Activated T-cell treated with anti-CD3 and anti-CD28 coated beads, Interleukin-2, amount 50 U/mL, for 4 hours (primary cell): ENCODE measurements at regions not wholly inside any gene's neighbourhood (a gene's known extent, or its start where the extent isn't known, plus 50 kb on each side); places are given as distances from the start of the nearest gene placed in this dataset.

Experiments
- ATAC-seq, 2 donors: fragments of 200-7000 bp; cut with Tn5 transposase; one replicate each; pipeline ENCODE4 v1.10.0; 2021
- DNase-seq: peaks from one replicate; pipeline ENCODE4 v3.0.0-alpha.2; 2020
- H3K27me3 Mint-ChIP-seq: one replicate; pipeline ENCODE4 v1.8.0; 2021; ENCODE audit warnings: low read depth, mixed read lengths
- H3K36me3 Mint-ChIP-seq: one replicate; pipeline ENCODE4 v1.8.0; 2022; ENCODE audit warnings: mixed read lengths; ENCODE audit not compliant: insufficient read depth
- H3K4me1 Mint-ChIP-seq: one replicate; pipeline ENCODE4 v1.8.0; 2021; ENCODE audit warnings: low read depth, mixed read lengths
- H3K4me3 Mint-ChIP-seq: one replicate; pipeline ENCODE4 v1.8.0; 2021; ENCODE audit warnings: mild to moderate bottlenecking, moderate library complexity, mixed read lengths
- H3K9me3 Mint-ChIP-seq: one replicate; pipeline ENCODE4 v1.8.0; 2021; ENCODE audit warnings: mixed read lengths

DNA sequence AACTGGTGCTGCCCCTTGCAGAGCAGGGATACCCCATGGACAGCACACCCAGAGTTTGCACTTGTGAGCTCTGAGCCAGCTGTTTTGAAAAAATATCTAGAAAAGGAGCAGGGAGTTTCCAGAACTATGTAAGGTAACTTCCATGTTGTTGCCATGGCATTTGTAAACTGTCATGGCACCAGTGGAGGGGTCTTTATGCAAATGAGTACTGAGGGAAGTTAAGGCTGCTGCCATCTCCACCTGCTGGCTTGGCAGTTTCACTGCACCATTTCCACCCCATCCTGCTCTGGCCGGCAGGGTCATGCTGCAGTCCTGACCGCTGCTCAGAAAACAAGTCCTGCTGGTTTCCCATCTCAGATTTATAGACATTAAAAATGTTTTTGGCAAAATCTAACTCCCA is 52.3 kb upstream of the SNTG2 start:
- H3K36me3 Mint-ChIP-seq: no peaks in the 10 kb centered on the region
- H3K9me3 Mint-ChIP-seq: peaks cover 24% of the 10 kb centered on the region
- DNase-seq (no peak), ATAC-seq (no peak)
- no peaks in the 10 kb centered on the region for H3K4me1 Mint-ChIP-seq
- H3K27me3 Mint-ChIP-seq: peaks cover 6% of the 10 kb centered on the region
- no peak overlapping the region for H3K4me3 Mint-ChIP-seq

DNA sequence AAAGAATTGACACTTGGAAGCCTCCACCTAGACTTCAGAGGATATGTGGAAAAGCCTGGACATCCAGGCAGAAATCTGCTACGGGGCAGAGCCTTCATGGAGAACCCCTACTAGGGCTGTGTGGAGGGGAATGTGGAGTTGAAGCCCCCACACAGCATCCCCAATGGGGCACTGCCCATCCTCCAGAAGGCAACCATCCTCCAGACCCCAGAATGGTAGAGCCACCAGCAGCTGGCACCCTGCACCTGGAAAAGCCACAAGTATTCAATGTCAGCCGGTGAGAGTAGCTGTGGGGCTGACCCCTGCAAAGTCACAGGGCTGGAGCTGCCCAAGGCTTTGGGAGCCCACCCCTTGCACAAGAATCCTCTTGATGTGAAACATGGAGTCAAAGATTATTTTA is 53.6 kb upstream of the SNTG2 start:
- no peak for ATAC-seq
- DNase-seq: no peak
- Mint-ChIP-seq H3K36me3 (no peaks in the 10 kb centered on the region), H3K9me3 (peaks cover 24% of the 10 kb centered on the region), H3K4me3 (no peak overlapping the region), H3K27me3 (peaks cover 16% of the 10 kb centered on the region), H3K4me1 (peaks cover 3% of the 10 kb centered on the region)

DNA sequence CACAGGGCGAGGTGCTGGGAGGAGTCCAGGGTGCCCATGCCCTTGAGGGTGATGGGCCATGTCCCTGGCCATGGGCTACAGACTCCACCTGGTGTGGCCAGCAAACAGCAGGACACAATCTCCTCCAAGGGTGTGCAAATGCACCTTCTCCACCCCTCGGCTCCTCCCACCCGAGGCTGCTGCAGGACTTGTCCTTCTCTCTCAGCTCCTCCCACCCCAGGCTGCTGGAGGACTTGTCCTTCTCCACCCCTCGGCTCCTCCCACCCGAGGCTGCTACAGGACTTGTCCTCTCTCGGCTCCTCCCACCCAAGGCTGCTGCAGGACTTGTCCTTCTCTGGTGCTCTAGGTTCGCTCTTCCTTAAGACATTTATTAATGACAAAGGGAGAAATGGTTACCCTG is 57.3 kb upstream of the SNTG2 start:
- peaks cover 3% of the 10 kb centered on the region for H3K4me1 Mint-ChIP-seq
- no peak for DNase-seq
- H3K36me3 Mint-ChIP-seq: no peaks in the 10 kb centered on the region
- H3K27me3 Mint-ChIP-seq: peaks cover 28% of the 10 kb centered on the region
- H3K4me3 Mint-ChIP-seq: no peak overlapping the region
- no peak for ATAC-seq
- peaks cover 19% of the 10 kb centered on the region for H3K9me3 Mint-ChIP-seq

DNA sequence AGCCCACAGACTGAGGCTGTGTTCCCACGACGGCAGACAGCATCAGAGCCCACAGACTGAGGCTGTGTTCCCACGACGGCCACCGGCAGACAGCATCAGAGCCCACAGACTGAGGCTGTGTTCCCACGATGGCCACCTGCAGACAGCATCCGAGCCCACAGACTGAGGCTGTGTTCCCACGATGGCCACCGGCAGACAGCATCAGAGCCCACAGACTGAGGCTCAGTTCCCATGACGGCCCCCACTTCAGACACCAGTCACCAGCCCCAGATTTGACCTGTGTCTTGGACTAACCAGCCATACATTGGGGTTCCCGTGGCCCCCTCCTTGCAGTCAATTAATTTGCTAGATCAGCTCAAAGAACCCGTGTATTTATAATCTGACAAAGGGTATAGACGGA is 57.8 kb upstream of the SNTG2 start:
- Mint-ChIP-seq H3K4me3 (no peak overlapping the region), H3K4me1 (peaks cover 3% of the 10 kb centered on the region), H3K27me3 (peaks cover 32% of the 10 kb centered on the region), H3K36me3 (no peaks in the 10 kb centered on the region), H3K9me3 (peaks cover 17% of the 10 kb centered on the region)
- no peak for ATAC-seq
- no peak for DNase-seq

DNA sequence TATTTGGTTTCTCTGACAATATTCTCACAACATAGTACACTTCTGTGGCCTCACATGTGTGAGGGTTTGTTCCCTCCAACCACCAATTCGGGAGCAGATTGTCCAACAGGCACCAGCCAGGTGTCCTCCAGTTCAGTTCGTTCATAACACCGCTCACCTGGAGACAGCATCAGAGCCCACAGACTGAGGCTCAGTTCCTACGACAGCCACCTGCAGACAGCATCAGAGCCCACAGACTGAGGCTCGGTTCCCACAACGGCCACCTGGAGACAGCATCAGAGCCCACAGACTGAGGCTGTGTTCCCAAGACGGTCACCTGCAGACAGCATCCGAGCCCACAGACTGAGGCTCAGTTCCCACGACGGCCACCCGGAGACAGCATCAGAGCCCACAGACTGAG is 58.2 kb upstream of the SNTG2 start:
- H3K4me1 Mint-ChIP-seq: peaks cover 3% of the 10 kb centered on the region
- no peaks in the 10 kb centered on the region for H3K36me3 Mint-ChIP-seq
- DNase-seq: no peak
- peaks cover 36% of the 10 kb centered on the region for H3K27me3 Mint-ChIP-seq
- peaks cover 13% of the 10 kb centered on the region for H3K9me3 Mint-ChIP-seq
- ATAC-seq: no peak
- H3K4me3 Mint-ChIP-seq: no peak overlapping the region

DNA sequence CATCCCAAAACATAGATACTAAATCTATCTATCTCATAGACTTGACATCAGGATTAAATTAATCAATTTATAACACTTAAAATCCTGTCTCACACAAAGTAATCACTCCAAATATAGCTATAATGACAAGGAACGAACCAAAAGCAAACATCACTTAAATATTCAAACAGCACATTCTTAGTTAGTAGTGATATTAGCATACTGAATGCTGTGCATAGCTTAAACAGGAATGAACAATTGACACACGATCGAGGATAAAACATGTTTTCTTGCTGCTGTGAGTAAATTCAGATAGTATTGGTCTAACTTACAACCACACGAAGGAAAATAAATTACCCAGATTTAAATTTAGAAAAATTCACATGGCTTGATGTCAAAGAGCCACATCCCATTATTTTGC is 58.9 kb upstream of the SNTG2 start:
- DNase-seq (no peak), ATAC-seq (no peak)
- Mint-ChIP-seq H3K36me3 (no peaks in the 10 kb centered on the region), H3K9me3 (peaks cover 12% of the 10 kb centered on the region), H3K4me3 (no peak overlapping the region), H3K27me3 (peaks cover 36% of the 10 kb centered on the region), H3K4me1 (peaks cover 3% of the 10 kb centered on the region)

DNA sequence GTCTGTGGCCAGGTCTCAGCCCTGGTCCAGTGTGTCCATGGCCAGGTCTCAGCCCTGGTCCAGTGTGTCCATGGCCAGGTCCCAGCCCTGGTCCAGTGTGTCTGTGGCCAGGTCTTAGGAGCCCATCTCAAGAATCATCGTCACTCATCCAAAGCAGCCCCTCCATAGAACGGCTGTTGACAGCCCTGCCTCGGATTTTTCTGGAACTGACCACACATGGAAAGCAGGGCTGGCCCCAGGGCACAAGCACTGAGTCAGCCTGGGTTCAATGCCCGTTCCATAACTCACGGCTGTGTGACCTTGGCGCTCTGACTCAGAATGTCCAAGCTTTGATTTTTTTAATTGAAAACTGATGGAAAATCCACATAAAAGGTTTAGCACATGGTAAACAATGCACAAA is 59.9 kb upstream of the SNTG2 start:
- Mint-ChIP-seq H3K4me3 (no peak overlapping the region), H3K27me3 (peaks cover 41% of the 10 kb centered on the region), H3K4me1 (peaks cover 3% of the 10 kb centered on the region), H3K9me3 (peaks cover 4% of the 10 kb centered on the region), H3K36me3 (no peaks in the 10 kb centered on the region)
- DNase-seq (no peak), ATAC-seq (no peak)

DNA sequence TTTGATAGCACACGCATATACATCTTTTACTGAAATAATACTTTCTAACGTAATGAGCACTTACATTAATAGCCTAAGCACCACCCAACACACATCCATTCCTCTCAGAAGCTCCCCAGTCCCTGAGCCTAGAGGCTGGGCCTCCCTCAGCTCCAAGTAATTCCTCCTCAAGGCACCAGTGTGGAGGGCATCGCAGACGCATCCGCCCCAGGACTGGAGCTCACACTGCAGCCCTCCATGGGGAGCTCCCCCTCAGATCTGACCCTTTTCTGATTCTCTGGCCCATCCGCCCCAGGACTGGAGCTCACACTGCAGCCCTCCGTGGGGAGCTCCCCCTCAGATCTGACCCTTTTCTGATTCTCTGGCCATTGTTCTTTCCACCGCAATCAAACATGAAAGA is 60.4 kb upstream of the SNTG2 start:
- no peaks in the 10 kb centered on the region for H3K9me3 Mint-ChIP-seq
- H3K4me3 Mint-ChIP-seq: no peak overlapping the region
- H3K4me1 Mint-ChIP-seq: peaks cover 3% of the 10 kb centered on the region
- ATAC-seq (no peak), DNase-seq (no peak)
- peaks cover 41% of the 10 kb centered on the region for H3K27me3 Mint-ChIP-seq
- H3K36me3 Mint-ChIP-seq: no peaks in the 10 kb centered on the region

DNA sequence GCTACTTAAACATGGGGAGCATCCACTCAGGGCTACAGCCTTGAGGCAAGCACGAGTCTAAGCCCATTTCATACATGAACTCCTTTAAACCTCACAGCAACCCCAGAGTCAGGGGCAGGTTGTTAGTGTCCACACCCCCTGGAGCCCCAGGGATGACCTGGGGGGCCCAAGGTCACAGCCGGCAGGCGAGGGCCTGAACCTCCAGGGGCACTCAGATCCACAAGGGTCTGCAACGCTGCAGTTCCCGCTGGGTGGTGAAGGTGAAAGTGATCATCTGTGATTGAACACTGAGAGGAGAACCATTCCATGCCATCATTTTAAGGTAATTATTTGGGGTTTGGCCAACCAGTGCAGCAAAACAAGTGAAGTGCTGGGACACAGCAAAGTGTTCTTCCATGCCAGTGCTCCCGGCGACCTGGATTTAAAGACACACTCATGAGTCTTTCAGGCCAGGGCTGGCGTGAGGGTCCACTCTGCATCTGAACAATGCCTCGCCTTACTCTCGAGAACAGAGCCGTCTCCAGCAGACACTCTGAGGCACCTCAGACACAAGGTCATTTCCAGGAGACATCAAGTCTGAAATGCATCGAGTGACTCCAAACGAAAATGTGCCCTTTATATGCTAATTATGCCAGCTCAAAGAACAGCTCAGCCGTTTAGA is 61.6 kb upstream of the SNTG2 start:
- Mint-ChIP-seq H3K36me3 (no peaks in the 10 kb centered on the region), H3K4me1 (peaks cover 3% of the 10 kb centered on the region), H3K9me3 (no peaks in the 10 kb centered on the region), H3K4me3 (no peak overlapping the region), H3K27me3 (peaks cover 41% of the 10 kb centered on the region)
- ATAC-seq (no peak), DNase-seq (no peak)

DNA sequence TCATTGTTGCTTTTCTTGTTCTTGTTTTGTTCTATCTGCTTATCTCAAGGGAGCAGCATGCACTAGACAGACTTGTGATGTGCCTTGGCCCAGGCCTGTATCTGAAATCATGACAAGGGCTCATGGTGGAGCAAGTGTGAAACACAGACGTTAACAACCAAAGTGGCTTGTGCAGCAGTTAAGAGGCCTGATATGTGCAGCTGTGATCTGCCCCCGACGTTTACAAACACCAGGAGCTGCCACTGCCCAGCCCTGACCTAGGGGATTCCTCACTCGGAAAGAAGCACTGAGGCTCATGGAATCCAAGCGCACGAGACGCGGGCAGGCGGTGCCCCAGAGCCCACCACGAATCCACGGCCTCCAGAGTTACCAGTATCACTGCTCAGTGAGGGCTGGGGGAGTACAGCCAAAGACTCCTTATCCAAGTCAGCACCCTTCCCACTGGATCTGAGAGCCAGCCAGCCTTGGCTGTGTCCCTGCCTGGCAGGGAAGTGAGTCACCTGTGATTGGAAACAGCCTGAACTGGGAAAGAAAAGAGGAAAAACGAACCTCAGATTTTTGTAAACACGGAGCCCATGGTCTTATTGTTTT is 62.3 kb upstream of the SNTG2 start:
- DNase-seq: no peak
- H3K36me3 Mint-ChIP-seq: no peaks in the 10 kb centered on the region
- peaks cover 3% of the 10 kb centered on the region for H3K4me1 Mint-ChIP-seq
- no peaks in the 10 kb centered on the region for H3K9me3 Mint-ChIP-seq
- no peak overlapping the region for H3K4me3 Mint-ChIP-seq
- no peak for ATAC-seq
- peaks cover 39% of the 10 kb centered on the region for H3K27me3 Mint-ChIP-seq

DNA sequence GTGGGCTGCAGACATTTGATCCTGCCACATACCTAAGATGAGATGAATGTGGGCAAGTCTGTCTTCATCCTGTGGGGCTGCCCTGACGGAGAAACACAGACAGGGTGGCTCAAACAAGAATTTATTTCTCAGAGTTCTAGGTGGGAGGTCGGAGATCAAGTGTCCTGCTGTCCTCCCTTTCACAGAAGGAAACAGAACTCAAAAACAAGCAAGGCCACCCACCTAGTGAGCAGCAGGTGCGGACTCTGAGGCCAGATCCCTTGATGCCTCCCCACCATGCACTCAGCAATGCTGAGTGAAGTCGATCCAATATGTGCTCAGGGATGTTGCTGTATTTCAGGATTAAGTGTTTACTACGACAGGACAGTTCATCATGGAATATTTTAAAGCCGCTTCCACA is 63.0 kb upstream of the SNTG2 start:
- Mint-ChIP-seq H3K4me3 (no peak overlapping the region), H3K4me1 (peaks cover 3% of the 10 kb centered on the region), H3K36me3 (no peaks in the 10 kb centered on the region), H3K9me3 (no peaks in the 10 kb centered on the region), H3K27me3 (peaks cover 35% of the 10 kb centered on the region)
- DNase-seq (no peak), ATAC-seq (no peak)

DNA sequence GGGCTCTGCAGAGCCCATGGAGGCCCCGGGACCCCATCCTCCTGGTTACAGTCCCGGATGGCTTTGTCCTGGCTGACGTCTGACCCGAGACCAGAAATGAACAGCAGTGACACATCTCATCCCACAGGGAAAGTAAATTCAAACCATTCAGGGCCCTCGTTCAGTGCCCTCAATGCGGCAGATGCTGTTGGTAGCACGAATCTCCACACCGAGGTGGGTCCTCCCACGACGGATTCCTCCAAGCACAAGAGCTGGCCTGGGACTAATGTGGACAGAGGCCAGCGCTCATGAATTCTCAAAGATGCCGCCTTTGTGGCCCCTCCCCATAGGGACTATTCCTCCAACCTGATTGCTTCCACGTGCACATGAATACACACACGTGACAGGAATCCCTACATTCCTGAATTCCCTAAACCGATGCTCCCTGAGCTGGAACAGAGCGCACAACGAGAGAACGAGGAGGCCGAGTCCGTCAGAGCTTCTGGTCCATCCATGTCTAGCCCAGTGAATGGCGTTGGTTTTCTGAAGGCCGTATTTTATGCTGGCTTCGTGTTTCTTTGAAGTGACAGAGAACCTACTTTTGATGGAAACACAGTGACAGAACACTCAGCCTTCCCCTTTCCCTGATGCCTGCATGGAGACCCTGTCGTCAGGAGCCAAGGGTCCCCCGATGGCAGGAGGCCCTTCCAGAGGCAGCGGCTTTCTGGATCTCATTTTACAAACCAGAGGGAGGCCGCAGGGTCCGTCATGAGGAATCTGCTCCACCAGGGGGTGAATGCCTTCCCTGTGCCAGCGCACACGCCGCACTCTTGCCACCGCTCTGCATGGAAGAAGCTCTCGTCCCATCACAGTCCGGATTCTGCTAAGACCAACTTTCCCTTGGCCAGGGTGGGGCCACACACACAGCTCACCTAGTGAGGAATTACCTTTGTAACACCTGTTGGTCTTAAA is 64.3 kb upstream of the SNTG2 start:
- no peaks in the 10 kb centered on the region for H3K4me1 Mint-ChIP-seq
- no peak overlapping the region for H3K4me3 Mint-ChIP-seq
- no peak for DNase-seq

DNA sequence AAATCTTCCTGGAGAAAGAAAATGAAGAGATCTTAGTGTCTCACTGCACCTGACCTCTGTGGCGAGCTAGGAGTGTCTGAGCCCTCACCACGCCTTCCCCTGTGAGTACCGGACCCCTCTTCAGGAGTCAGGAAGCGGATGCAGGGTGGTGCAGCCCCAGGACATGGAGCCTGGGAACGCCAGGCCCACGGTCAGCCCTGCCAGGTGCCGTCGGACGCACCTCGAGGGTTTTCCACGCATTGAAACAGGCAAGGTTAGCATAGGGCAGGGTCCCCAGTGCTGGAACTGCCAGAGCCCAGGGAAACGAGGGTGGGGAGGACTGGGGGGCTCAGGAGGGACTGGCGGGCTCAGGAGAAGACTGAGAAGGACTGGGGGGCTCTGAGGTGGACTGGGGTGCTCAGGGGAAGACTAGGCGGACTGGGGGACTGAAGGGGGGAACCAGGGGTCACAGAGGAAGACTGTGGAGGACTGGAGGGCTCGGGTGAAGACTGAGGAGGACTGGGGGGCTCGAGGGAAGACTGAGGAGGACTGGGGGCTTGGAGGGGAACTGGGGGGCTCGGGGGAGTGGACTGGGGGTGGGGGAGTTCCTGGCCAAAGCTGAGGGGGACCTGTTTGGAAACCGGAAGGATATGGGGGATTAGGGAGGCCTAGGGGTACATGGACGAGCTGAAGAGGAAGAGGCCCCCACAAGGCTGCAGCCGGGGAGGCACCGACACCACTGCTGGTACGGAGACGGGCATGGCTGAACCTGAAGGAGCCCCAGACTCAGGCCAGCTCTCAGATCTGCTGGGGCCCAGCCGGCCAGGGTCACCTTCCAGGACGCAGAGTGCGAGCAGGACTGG is 65.2 kb upstream of the SNTG2 start:
- Mint-ChIP-seq H3K9me3 (no peaks in the 10 kb centered on the region), H3K4me3 (no peak overlapping the region), H3K4me1 (no peaks in the 10 kb centered on the region), H3K36me3 (no peaks in the 10 kb centered on the region), H3K27me3 (peaks cover 29% of the 10 kb centered on the region)
- ATAC-seq (no peak), DNase-seq (no peak)

More for the DNA sequence above, 64.3 kb upstream of the SNTG2 start:
- no peaks in the 10 kb centered on the region for H3K36me3 Mint-ChIP-seq
- H3K27me3 Mint-ChIP-seq: peaks cover 25% of the 10 kb centered on the region
- ATAC-seq: no peak
- no peaks in the 10 kb centered on the region for H3K9me3 Mint-ChIP-seq
